Omental fat pad (tissue), 3 donors: ENCODE measurements at regions not wholly inside any gene's neighbourhood (a gene's known extent, or its start where the extent isn't known, plus 50 kb on each side); places are given as distances from the start of the nearest gene placed in this dataset.
"Not testable (repeated sequence)": the region's sequence is repeated elsewhere in the genome, so short reads cannot be mapped to it uniquely, and the experiment has no call there.

Experiments used
- ATAC-seq: fragments of 150-250 bp; one replicate; pipeline ENCODE4 v1.9.1; 2016; ENCODE audit warnings: mild to moderate bottlenecking, moderate library complexity; ENCODE audit not compliant: low FRiP score
- DNase-seq: peaks from one replicate; pipeline ENCODE4 v3.0.0-alpha.2; 2019; ENCODE audit warnings: low spot score
- TF ChIP-seq, protein P1 (sequence below), 3 donors: fragments of 450-650 bp; IDR thresholded peaks; one replicate each; pipeline ENCODE4 v1.5.1; 2016 to 2017; ENCODE audit warnings: antibody characterized with exemption in 3 of 3, mild to moderate bottlenecking in 3 of 3, moderate library complexity in 2 of 3

- peak; percentile 6 for DNase-seq
- TF ChIP-seq, protein P1, sequence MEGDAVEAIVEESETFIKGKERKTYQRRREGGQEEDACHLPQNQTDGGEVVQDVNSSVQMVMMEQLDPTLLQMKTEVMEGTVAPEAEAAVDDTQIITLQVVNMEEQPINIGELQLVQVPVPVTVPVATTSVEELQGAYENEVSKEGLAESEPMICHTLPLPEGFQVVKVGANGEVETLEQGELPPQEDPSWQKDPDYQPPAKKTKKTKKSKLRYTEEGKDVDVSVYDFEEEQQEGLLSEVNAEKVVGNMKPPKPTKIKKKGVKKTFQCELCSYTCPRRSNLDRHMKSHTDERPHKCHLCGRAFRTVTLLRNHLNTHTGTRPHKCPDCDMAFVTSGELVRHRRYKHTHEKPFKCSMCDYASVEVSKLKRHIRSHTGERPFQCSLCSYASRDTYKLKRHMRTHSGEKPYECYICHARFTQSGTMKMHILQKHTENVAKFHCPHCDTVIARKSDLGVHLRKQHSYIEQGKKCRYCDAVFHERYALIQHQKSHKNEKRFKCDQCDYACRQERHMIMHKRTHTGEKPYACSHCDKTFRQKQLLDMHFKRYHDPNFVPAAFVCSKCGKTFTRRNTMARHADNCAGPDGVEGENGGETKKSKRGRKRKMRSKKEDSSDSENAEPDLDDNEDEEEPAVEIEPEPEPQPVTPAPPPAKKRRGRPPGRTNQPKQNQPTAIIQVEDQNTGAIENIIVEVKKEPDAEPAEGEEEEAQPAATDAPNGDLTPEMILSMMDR (IDR thresholded peaks at IDR 0.05): no peak
- no peak for ATAC-seq
Measured at GRCh38 chr6:170091639-170092579, 199.0 kb downstream of the DLL1 start.

DNA sequence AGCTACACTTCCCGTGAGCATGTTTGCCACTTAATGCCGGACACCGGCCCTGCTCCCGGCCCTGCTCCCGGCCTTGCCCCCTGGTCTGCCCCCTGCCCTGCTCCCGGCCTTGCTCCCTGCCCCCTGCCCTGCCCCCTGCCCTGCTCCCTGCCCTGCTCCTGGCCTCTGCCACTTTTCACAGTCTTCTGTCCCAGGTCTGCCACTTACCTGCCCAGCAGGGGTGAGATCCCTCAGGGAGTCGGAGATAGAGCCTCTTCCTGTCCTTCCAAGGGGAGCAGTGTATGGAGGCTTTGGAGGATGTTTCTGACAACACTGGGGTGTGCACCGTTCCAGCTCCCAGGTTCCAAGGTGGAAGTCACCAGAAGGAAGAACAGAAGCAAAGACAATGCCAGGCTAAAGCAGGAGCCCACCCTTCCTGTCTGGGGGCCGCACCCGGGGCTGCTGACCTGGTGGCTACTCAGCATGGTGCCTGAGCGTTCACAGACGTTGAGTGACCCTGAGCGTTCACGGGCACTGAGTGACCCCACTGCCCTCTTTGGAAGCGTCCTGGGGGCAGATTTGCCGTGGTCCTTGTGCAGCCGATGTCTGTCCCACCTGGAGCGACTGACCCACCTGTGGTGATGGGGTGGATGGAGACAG lies 199.8 kb downstream of the DLL1 start:
- TF ChIP-seq, protein P1 (IDR thresholded peaks at IDR 0.05): no peak
- ATAC-seq (no peak), DNase-seq (peak; percentile 5)

DNA sequence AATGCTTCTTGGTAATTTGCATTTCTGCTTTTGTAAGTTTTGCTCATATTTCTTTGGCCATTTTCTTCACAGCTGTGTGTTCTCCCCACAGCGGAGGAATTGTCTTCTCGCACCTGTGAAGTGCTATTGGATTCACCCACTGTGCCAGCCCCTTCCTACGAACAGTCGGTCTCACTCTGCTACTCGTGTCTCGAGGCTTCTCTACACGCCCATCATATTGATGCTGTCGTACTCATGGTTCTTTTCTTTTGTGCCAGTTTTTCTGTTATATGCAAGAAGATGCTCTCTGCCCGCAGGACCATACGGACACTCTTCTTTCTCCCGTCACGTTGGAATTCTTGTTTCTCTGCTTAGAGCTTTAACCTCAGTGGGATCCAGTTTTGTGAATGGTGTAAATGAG lies 200.3 kb downstream of the DLL1 start:
- DNase-seq (no peak), ATAC-seq (no peak)
- TF ChIP-seq, protein P1 (IDR thresholded peaks at IDR 0.05): no peak

DNA sequence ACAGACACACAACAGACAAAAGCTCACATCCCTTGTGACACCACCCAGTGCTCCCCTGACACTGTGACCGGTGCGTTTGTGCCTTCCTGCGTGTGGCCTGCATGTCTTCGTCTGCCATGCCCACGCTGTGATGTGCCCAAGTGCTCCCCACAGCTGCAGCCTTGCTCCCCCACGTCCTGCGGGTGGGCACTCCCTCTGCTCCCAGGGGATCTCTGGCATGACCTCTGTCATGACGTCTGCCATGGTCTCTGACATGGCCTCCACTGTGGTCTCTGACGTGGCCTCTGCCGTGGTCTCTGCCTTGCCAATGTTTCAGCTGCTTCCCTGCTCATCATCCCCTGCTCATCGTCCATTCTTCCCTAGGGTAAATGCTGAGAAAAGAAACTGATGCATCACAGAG lies 200.9 kb downstream of the DLL1 start:
- TF ChIP-seq, protein P1 (IDR thresholded peaks at IDR 0.05): no peak
- no peak for DNase-seq
- no peak for ATAC-seq

- TF ChIP-seq, protein P1 (IDR thresholded peaks at IDR 0.05): no peak
- no peak for ATAC-seq
- DNase-seq: peak; percentile 18
Measured at GRCh38 chr6:170088582-170088955, 202.3 kb downstream of the DLL1 start.

- TF ChIP-seq, protein P1 (IDR thresholded peaks at IDR 0.05): no peak
- no peak for ATAC-seq
- DNase-seq: peak; percentile 18
Measured at GRCh38 chr6:170087941-170088581, 202.8 kb downstream of the DLL1 start.

GRCh38 chr6:170087421-170087780 lies 203.5 kb downstream of the DLL1 start:
- not testable (repeated sequence) for ATAC-seq, DNase-seq
